ENCODE measurements at regions not wholly inside any gene's neighbourhood (a gene's known extent, or its start where the extent isn't known, plus 50 kb on each side); places are given as distances from the start of the nearest gene placed in this dataset.

DNA sequence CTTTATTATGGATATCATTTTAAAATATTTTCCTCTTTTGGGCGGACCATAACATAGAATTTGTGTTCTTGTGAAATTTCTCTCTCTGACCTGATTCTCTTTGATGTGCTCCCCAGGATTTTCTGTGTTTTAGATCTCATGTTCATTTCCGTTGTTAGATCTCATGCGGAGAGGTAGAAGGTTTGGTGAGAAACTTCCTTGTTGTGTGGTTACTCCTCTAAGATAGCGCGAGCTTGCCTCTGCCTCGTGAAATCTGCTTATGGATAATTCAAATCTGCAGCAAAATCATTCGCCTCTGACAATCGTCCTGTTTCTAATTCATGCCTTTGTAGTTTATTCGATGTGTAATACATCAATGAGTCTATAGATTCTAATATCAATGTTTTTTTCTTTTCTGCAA is 580.4 kb downstream of the USP25 start:
- TF ChIP-seq POLR2A (IDR thresholded peaks at IDR 0.05) = no peak
- TF ChIP-seq, protein P1, sequence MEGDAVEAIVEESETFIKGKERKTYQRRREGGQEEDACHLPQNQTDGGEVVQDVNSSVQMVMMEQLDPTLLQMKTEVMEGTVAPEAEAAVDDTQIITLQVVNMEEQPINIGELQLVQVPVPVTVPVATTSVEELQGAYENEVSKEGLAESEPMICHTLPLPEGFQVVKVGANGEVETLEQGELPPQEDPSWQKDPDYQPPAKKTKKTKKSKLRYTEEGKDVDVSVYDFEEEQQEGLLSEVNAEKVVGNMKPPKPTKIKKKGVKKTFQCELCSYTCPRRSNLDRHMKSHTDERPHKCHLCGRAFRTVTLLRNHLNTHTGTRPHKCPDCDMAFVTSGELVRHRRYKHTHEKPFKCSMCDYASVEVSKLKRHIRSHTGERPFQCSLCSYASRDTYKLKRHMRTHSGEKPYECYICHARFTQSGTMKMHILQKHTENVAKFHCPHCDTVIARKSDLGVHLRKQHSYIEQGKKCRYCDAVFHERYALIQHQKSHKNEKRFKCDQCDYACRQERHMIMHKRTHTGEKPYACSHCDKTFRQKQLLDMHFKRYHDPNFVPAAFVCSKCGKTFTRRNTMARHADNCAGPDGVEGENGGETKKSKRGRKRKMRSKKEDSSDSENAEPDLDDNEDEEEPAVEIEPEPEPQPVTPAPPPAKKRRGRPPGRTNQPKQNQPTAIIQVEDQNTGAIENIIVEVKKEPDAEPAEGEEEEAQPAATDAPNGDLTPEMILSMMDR (IDR thresholded peaks at IDR 0.05) = no peak
- no peak for TF ChIP-seq EP300 (IDR thresholded peaks at IDR 0.05)
